H9 (cell line): ENCODE measurements at regions not wholly inside any gene's neighbourhood (a gene's known extent, or its start where the extent isn't known, plus 50 kb on each side); places are given as distances from the start of the nearest gene placed in this dataset.

Experiments
- DNase-seq: peaks from one replicate; pipeline ENCODE4 v3.0.0-alpha.2; 2017
- H2AFZ ChIP-seq: one replicate; pipeline ENCODE4 v1.6.1; 2013; ENCODE audit warnings: mild to moderate bottlenecking, low read length, control low read depth, moderate library complexity
- H2AK5ac ChIP-seq: 2 replicates; pipeline ENCODE4 v1.6.1; 2013; ENCODE audit warnings: low read length, control low read depth, mixed read lengths; ENCODE audit not compliant: insufficient read length
- H2BK120ac ChIP-seq: one replicate; pipeline ENCODE4 v1.6.1; 2013; ENCODE audit warnings: low read depth, mild to moderate bottlenecking, low read length, control low read depth, inconsistent platforms; ENCODE audit not compliant: poor library complexity, severe bottlenecking
- H2BK12ac ChIP-seq: 2 replicates; pipeline ENCODE4 v1.6.1; 2013; ENCODE audit warnings: low read length, control low read depth, mixed read lengths, low read depth; ENCODE audit not compliant: insufficient read length
- H2BK15ac ChIP-seq: 2 replicates; pipeline ENCODE4 v1.6.1; 2013; ENCODE audit warnings: low read depth, low read length, control low read depth
- H2BK20ac ChIP-seq: one replicate; pipeline ENCODE4 v1.6.1; 2013; ENCODE audit warnings: low read depth, mild to moderate bottlenecking, low read length, control low read depth, inconsistent platforms; ENCODE audit not compliant: poor library complexity, severe bottlenecking
- H2BK5ac ChIP-seq: 2 replicates; pipeline ENCODE4 v1.6.1; 2013; ENCODE audit warnings: low read length, control low read depth, mixed read lengths; ENCODE audit not compliant: insufficient read length
- H3K14ac ChIP-seq: 2 replicates; pipeline ENCODE4 v1.6.1; 2013; ENCODE audit warnings: low read length, control low read depth; ENCODE audit not compliant: insufficient read depth
- H3K18ac ChIP-seq: 2 replicates; pipeline ENCODE4 v1.6.1; 2013; ENCODE audit warnings: low read depth, mild to moderate bottlenecking, mixed read lengths, low read length, control low read depth; ENCODE audit not compliant: insufficient read length
- H3K23ac ChIP-seq: 2 replicates; pipeline ENCODE4 v1.6.1; 2013; ENCODE audit warnings: low read length, control low read depth, mixed read lengths, low read depth; ENCODE audit not compliant: insufficient read length
- H3K23me2 ChIP-seq: 2 replicates; pipeline ENCODE4 v1.6.1; 2013; ENCODE audit warnings: low read depth, mild to moderate bottlenecking, mixed read lengths, low read length, control low read depth; ENCODE audit not compliant: insufficient read length, poor library complexity, severe bottlenecking
- H3K27ac ChIP-seq: 2 replicates; pipeline ENCODE4 v1.5.1; 2013; ENCODE audit warnings: low read length, control low read depth, mixed read lengths, low read depth; ENCODE audit not compliant: insufficient read length
- H3K27me3 ChIP-seq: 2 replicates; pipeline ENCODE4 v1.6.1; 2013; ENCODE audit warnings: low read length, control low read depth, inconsistent platforms; ENCODE audit not compliant: insufficient read depth
- H3K4ac ChIP-seq: 2 replicates; pipeline ENCODE4 v1.6.1; 2013; ENCODE audit warnings: low read depth, mild to moderate bottlenecking, control low read depth, inconsistent platforms, low read length, moderate library complexity
- H3K4me1 ChIP-seq: 2 replicates; pipeline ENCODE4 v1.6.1; 2013; ENCODE audit warnings: low read length, control low read depth, inconsistent platforms; ENCODE audit not compliant: insufficient read depth
- H3K4me2 ChIP-seq: 2 replicates; pipeline ENCODE4 v1.6.1; 2013; ENCODE audit warnings: low read length, control low read depth, mixed read lengths; ENCODE audit not compliant: insufficient read length, insufficient read depth
- H3K56ac ChIP-seq: 2 replicates; pipeline ENCODE4 v1.6.1; 2013; ENCODE audit warnings: low read depth, mild to moderate bottlenecking, mixed read lengths, low read length, control low read depth; ENCODE audit not compliant: insufficient read length
- H3K79me1 ChIP-seq: 2 replicates; pipeline ENCODE4 v1.6.1; 2013; ENCODE audit warnings: low read depth, mild to moderate bottlenecking, moderate library complexity, low read length, control low read depth, inconsistent platforms; ENCODE audit not compliant: insufficient read depth, poor library complexity, severe bottlenecking
- H3K79me2 ChIP-seq: 2 replicates; pipeline ENCODE4 v1.6.1; 2013; ENCODE audit warnings: low read length, control low read depth, inconsistent platforms; ENCODE audit not compliant: insufficient read depth
- H3K9ac ChIP-seq: 2 replicates; pipeline ENCODE4 v1.6.1; 2013; ENCODE audit warnings: low read length, control low read depth, mixed read lengths; ENCODE audit not compliant: insufficient read length; ENCODE audit errors: extremely low read depth
- H3K9me3 ChIP-seq: one replicate; pipeline ENCODE4 v1.6.1; 2013; ENCODE audit warnings: low read depth, low read length, inconsistent platforms; ENCODE audit not compliant: control insufficient read depth
- H3T11ph ChIP-seq: one replicate; pipeline ENCODE4 v1.6.1; 2013; ENCODE audit warnings: mild to moderate bottlenecking, low read length, control low read depth, inconsistent platforms
- H4K20me1 ChIP-seq: one replicate; pipeline ENCODE4 v1.6.1; 2013; ENCODE audit not compliant: control insufficient read depth, insufficient read length, insufficient read depth
- H4K5ac ChIP-seq: 2 replicates; pipeline ENCODE4 v1.6.1; 2013; ENCODE audit warnings: low read depth, mild to moderate bottlenecking, mixed read lengths, low read length, control low read depth; ENCODE audit not compliant: insufficient read length
- H4K8ac ChIP-seq: replicated peaks from 2 replicates; pipeline ENCODE4 v1.6.1; 2013; ENCODE audit warnings: low read length, control low read depth, mixed read lengths, low read depth; ENCODE audit not compliant: insufficient read length
- H4K91ac ChIP-seq: 2 replicates; pipeline ENCODE4 v1.6.1; 2013; ENCODE audit warnings: low read depth, mild to moderate bottlenecking, moderate library complexity, mixed read lengths, low read length, control low read depth; ENCODE audit not compliant: insufficient read length
- H3K27ac Mint-ChIP-seq, 3 experiments: 2 replicates in 2 of 3; 3 replicates in 1 of 3; pipeline ENCODE4 v1.8.0; 2020 to 2021; ENCODE audit warnings: mixed read lengths in 3 of 3, mild to moderate bottlenecking in 1 of 3, moderate library complexity in 1 of 3
- H3K27me3 Mint-ChIP-seq: 2 replicates; pipeline ENCODE4 v1.8.0; 2021; ENCODE audit warnings: low read depth, mild to moderate bottlenecking, moderate library complexity, mixed read lengths
- H3K36me3 Mint-ChIP-seq, 3 experiments: 2 replicates in 2 of 3; 3 replicates in 1 of 3; pipeline ENCODE4 v1.8.0; 2020 to 2021; ENCODE audit warnings: low read depth in 3 of 3, mixed read lengths in 3 of 3; ENCODE audit not compliant: insufficient read depth in 1 of 3
- H3K4me1 Mint-ChIP-seq, 2 experiments: 2 replicates each; pipeline ENCODE4 v1.8.0; 2020; ENCODE audit warnings: mixed read lengths in 2 of 2
- H3K4me3 Mint-ChIP-seq, 2 experiments: 2 replicates in 1 of 2; 3 replicates in 1 of 2; pipeline ENCODE4 v1.8.0; 2020 to 2021; ENCODE audit warnings: mild to moderate bottlenecking in 2 of 2, mixed read lengths in 2 of 2, moderate library complexity in 1 of 2
- H3K9me3 Mint-ChIP-seq, 2 experiments: 2 replicates in 1 of 2; 3 replicates in 1 of 2; pipeline ENCODE4 v1.8.0; 2020; ENCODE audit warnings: mild to moderate bottlenecking in 2 of 2, mixed read lengths in 2 of 2, moderate library complexity in 1 of 2
- CTCF ChIP-seq: fragments of 200-600 bp; sonication (generic); conservative IDR thresholded peaks from 3 replicates; pipeline ENCODE4 v1.8.0; 2021; ENCODE audit warnings: antibody characterized with exemption, mild to moderate bottlenecking
- WGBS: extraction: QIAGEN DNeasy Blood & Tissue Kit; methylation state at CpG from one replicate; pipeline ENCODE4 v1.1.7; 2013; ENCODE audit warnings: missing lambda C conversion rate, low lambda C conversion rate, mixed read lengths; ENCODE audit not compliant: insufficient read length; ENCODE audit errors: extremely low coverage; 5-methylcytosine and 5-hydroxymethylcytosine counted together

DNA sequence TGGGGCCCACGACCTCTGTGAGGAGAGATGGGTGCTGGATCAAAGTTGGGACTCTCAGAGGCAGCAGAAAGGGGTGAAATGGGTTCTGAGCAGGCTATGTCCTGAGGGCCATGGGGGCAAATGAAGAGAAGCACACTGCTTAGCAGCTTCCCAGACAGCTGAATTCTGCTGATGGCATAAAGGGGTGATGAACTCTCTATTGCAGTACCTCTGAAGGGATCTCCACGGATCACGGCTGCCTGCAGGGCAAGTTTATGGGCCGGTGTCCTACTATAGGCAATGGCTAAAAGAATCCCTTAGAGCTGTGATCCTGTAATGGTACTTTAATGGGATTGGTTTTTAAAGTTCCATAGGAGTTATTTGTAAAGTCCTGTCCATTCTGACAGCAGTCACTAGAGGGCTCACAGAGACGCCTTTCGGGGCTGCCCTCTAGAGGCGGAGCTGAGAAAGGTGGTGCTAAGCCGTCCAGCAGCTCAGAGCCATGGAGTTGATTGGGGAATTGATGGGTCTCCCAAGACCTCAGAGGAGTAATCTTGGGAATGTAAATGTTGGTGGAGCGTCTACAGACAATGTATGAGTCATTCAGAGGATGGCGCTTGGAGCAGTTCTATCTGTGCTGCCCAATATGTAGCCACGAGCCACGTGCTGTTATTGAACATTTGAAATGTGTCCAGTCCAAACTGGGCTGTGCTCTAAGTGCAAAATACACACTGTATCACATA, 287.3 kb downstream of the COG6 start:
- Histone ChIP-seq H3K4ac (no peak overlapping the region), H4K20me1 (no peaks in the 10 kb centered on the region), H2BK12ac (no peak overlapping the region), H3K79me2 (no peaks in the 10 kb centered on the region), H4K91ac (no peak overlapping the region), H2BK120ac (no peak overlapping the region), H3K4me1 (peaks cover 9% of the 10 kb centered on the region; the same call in 1 of the 2 replicates), H3T11ph (no peak overlapping the region), H3K23ac (no peak overlapping the region), H3K79me1 (no peaks in the 10 kb centered on the region), H3K23me2 (no peaks in the 10 kb centered on the region), H4K5ac (no peak overlapping the region), H2BK20ac (no peak overlapping the region), H2BK15ac (no peak overlapping the region), H3K18ac (no peak overlapping the region), H3K27me3 (no peaks in the 10 kb centered on the region), H3K4me2 (no peak overlapping the region), H2BK5ac (no peak overlapping the region), H3K9ac (no peak overlapping the region), H2AFZ (no peak overlapping the region), H4K8ac (no peak overlapping the region), H3K56ac (no peak overlapping the region), H2AK5ac (no peak overlapping the region), H3K14ac (no peak overlapping the region), H3K9me3 (no peaks in the 10 kb centered on the region), H3K27ac (no peak overlapping the region)
- TF ChIP-seq CTCF: peak; percentile 99; the same call in 2 of the 3 replicates
- WGBS: no CpG with 5 or more reads among the region's 12 CpGs
- Mint-ChIP-seq H3K36me3 (no peaks in the 10 kb centered on the region), H3K4me1 (peaks cover 14 to 17% of the 10 kb centered on the region in 2 experiments), H3K27ac (no peak overlapping the region), H3K4me3 (no peak overlapping the region), H3K27me3 (peaks cover 32% of the 10 kb centered on the region), H3K9me3 (no peaks in the 10 kb centered on the region)
- DNase-seq: peak; percentile 87
